KG1 (cell line): ENCODE measurements at regions not wholly inside any gene's neighbourhood (a gene's known extent, or its start where the extent isn't known, plus 50 kb on each side); places are given as distances from the start of the nearest gene placed in this dataset.
"Not testable (repeated sequence)": the region's sequence is repeated elsewhere in the genome, so short reads cannot be mapped to it uniquely, and the experiment has no call there.

Experiments
- DNase-seq: peaks from one replicate; lab custom pipeline; 2025; lab: John Stamatoyannopoulos, UW

DNA sequence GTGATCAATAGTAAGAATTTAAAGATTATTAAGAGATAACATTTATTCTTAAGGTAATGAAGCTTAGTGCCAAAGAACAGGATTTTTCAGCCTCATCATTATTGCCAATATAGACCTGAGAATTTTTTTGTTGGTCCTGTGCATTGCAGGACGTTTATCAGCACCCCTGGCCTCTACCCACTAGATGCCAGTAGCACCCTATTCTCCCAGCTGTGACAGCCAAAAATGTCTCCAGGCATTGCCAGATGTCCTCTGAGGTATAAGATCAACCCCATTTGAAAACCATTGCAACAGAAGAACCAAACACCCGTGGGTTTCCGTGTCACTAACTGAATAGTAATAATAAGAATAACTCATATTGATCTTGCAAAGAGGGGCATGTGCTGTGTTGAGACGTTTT is 700.0 kb upstream of the SOX11 start:
- no peak for DNase-seq

DNA sequence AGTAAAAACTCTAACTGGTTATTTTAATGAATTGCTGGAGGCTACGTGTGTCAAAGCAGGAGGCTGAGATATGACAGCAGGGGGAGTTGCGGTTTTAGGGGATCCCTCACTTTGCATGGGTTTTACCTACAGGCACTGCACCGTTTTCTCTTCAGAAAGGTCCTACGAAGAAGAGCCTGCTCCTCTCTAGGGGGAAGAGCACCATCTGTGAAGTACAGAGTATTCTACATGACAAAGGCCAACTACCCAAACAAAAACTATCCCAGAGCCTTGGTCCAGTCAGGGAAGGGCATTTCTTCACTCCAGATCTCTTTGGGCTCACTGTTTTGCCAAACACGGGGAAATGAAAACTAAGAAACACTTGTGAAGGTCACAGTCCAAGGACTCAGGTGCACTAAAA is 696.7 kb upstream of the SOX11 start:
- DNase-seq, result no peak

DNA sequence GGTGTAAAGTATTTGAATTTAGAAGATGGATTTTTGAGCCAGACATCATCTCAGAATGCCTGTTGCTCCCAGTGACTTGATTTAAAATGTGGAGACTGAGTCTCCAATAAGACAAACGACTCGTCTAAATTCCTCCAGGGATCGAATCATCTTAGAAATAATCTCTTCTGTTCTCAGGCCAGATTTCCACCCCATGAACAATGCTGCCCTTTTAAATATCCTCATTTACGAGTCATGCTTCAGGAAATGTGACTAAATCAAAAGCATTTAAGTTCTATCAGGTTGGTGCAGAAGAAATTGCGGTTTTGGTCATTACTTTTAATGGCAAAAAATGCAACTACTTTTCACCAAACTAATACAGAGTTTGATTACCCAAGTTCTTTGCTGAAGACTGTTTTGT is 684.6 kb upstream of the SOX11 start:
- DNase-seq, result no peak

- DNase-seq, result no peak
Measured at GRCh38 chr2:5019324-5019723, 672.9 kb upstream of the SOX11 start.

DNA sequence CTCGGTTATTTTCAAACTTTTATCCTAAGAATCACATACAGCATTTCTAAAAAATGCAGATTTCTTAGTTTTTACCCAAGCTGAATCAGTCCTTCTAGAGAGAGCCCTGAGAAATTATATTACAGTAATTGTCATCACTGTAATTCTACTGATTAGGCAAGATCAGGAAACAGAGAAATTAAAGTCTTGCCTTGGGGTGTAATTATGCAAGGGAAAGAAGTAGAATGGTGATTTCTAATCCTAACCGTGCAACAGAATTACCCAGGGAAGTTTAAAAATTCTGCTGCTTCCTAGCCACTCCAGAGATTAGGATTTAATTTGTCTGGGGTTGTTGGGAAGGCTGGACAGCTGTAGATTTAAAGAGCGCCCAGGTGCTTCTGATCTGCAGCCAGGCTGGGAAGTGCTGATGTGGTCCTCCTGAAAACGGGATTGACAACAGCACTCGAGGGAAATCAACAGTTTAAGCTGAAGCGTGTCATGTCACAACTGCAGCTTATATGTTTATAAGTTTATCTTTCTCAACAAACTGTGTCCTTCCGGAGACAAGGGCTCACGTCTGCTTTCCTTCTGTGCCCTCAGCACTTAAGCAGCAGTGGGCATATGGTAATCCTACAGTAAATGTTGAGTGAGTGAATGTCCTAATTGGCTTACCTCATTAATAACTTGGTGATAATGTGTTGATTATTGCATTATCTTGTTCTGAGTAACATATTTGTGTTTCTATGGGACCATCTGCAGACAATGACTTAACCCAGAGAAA is 671.9 kb upstream of the SOX11 start:
- no peak for DNase-seq

- DNase-seq, result no peak
Measured at GRCh38 chr2:5021136-5021535, 671.0 kb upstream of the SOX11 start.

DNA sequence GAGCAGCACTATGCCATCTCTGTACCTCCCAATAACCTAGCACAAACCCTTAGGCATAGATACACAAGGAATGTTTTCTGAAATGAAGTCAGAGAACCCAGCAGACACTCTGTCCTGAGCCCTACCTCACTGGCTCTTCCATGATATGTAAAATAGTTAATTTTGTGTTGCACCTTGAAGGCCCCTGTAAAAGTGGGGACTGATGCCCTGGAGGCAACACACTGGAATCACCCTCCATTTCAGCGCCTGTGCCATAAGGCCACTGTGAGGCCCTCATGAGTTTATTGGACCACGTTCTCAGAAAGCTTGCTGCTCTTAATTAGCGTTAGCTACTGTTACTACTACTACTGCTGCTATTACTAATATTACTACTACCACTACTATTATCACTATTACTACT is 670.1 kb upstream of the SOX11 start:
- no peak for DNase-seq

DNA sequence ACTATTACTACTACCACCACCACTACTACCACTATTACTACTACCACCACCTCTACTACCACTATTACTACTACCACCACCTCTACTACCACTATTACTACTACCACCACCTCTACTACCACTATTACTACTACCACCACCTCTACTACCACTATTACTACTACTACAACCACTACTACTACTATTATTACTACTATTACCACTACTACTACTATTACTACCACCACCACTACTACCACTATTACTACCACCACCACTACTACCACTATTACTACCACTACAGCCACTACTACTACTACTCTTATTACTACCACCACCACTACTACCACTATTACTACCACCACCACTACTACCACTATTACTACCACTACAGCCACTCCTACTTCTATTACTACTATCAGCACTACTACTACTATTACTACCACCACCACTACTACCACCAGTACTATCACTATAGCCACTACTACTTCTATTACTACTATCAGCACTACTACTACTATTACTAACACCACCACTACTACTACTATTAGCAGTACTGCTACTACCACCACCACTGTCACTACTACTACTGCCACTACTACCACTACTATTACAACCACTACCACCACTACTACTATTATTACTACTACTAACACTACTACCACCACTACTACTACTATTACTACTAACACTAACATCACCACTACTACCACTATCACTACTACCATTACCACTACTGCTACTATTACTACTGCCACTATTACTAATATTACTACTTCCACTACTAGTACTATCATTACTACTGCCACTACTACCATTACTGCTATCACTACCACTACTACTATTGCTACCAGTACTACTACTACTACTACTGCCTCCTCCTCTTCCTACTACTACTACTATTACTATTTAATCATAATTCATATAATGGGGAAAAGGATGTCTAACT is 669.2 kb upstream of the SOX11 start:
- not testable (repeated sequence) for DNase-seq

GRCh38 chr2:5026571-5027234 is 665.5 kb upstream of the SOX11 start:
- DNase-seq, result no peak

- no peak for DNase-seq
Measured at GRCh38 chr2:5035057-5035488, 657.1 kb upstream of the SOX11 start.

- DNase-seq, result no peak
Measured at GRCh38 chr2:5036256-5036655, 655.9 kb upstream of the SOX11 start.

GRCh38 chr2:5039241-5039975 is 652.8 kb upstream of the SOX11 start:
- DNase-seq, result no peak

GRCh38 chr2:5040571-5040970 is 651.6 kb upstream of the SOX11 start:
- no peak for DNase-seq

GRCh38 chr2:5041501-5041900 is 650.7 kb upstream of the SOX11 start:
- no peak for DNase-seq

- DNase-seq, result no peak
Measured at GRCh38 chr2:5042666-5043440, 649.3 kb upstream of the SOX11 start.

GRCh38 chr2:5051300-5051699 is 640.9 kb upstream of the SOX11 start:
- no peak for DNase-seq

- DNase-seq, result no peak
Measured at GRCh38 chr2:5052905-5053304, 639.3 kb upstream of the SOX11 start.

- DNase-seq, result no peak
Measured at GRCh38 chr2:5057891-5058351, 634.3 kb upstream of the SOX11 start.

GRCh38 chr2:5060956-5061355 is 631.2 kb upstream of the SOX11 start:
- no peak for DNase-seq

GRCh38 chr2:5064687-5065086 is 627.5 kb upstream of the SOX11 start:
- no peak for DNase-seq

- DNase-seq, result no peak
Measured at GRCh38 chr2:5067816-5068215, 624.4 kb upstream of the SOX11 start.
